Mucosa of descending colon (tissue), 3 donors: ENCODE measurements at regions not wholly inside any gene's neighbourhood (a gene's known extent, or its start where the extent isn't known, plus 50 kb on each side); places are given as distances from the start of the nearest gene placed in this dataset.
A peak's percentile ranks its signal among the peaks of the same experiment; 100 is the strongest.

Source experiments
- ATAC-seq: fragments of 200-7000 bp; cut with Tn5 transposase; one replicate; pipeline ENCODE4 v1.9.1; 2020; ENCODE audit warnings: mild to moderate bottlenecking, moderate library complexity
- DNase-seq, 3 donors: peaks; one replicate each; pipeline ENCODE4 v3.0.0-alpha.2; 2020
- H3K36me3 ChIP-seq: fragments of 200-600 bp; one replicate; pipeline ENCODE4 v1.8.0; 2021; ENCODE audit warnings: low read depth, mild to moderate bottlenecking
- H3K4me1 ChIP-seq: fragments of 200-600 bp; one replicate; pipeline ENCODE4 v1.8.0; 2021; ENCODE audit warnings: low read depth, mild to moderate bottlenecking
- H3K4me3 ChIP-seq: fragments of 200-600 bp; one replicate; pipeline ENCODE4 v1.8.0; 2021; ENCODE audit warnings: mild to moderate bottlenecking
- H3K9me3 ChIP-seq: fragments of 200-600 bp; one replicate; pipeline ENCODE4 v1.8.0; 2021; ENCODE audit warnings: mild to moderate bottlenecking
- CTCF ChIP-seq: fragments of 200-600 bp; IDR thresholded peaks from one replicate; pipeline ENCODE4 v1.8.0; 2022; ENCODE audit warnings: antibody characterized with exemption, mild to moderate bottlenecking
- intact Hi-C, 2 donors: fragments of 100-400 bp; cut with DNase I in 1 of 2; cut with micrococcal nuclease in 1 of 2; formaldehyde crosslinking; loops; one replicate each; pipeline versions ENCODE4 v1.11.0 to v1.11.1; 2022; cut with DNase I, micrococcal nuclease
- donor health status: DM: no; HTN: no; CAD: no; lungs with moderate emphysema.
- donor health status: DM: no; HTN: no; CAD: no.
- donor health status: DM: no; HTN: yes; CAD: no.

- H3K4me1 ChIP-seq = no peaks in the 10 kb centered on the region
- no peaks in the 10 kb centered on the region for H3K9me3 ChIP-seq
- H3K36me3 ChIP-seq = no peaks in the 10 kb centered on the region
- ATAC-seq (peak; percentile 32), DNase-seq (no peak)
- no peak for TF ChIP-seq CTCF
- H3K4me3 ChIP-seq = no peak overlapping the region
- intact Hi-C loops = no loop called here
Observed at GRCh38 chr10:128556182-128557110, 430.2 kb upstream of the MKI67 start.

- DNase-seq (no peak), ATAC-seq (no peak)
- no peaks in the 10 kb centered on the region for H3K4me1 ChIP-seq
- no peak for TF ChIP-seq CTCF
- no peaks in the 10 kb centered on the region for H3K9me3 ChIP-seq
- no peaks in the 10 kb centered on the region for H3K36me3 ChIP-seq
- intact Hi-C loops = no loop called here
- no peak overlapping the region for H3K4me3 ChIP-seq
Observed at GRCh38 chr10:128557149-128557710, 431.0 kb upstream of the MKI67 start.

- Histone ChIP-seq H3K4me3 (no peak overlapping the region), H3K9me3 (no peaks in the 10 kb centered on the region), H3K36me3 (no peaks in the 10 kb centered on the region), H3K4me1 (no peaks in the 10 kb centered on the region)
- no peak for ATAC-seq
- intact Hi-C loops = no loop called here
- no peak for TF ChIP-seq CTCF
- DNase-seq = no peak
Observed at GRCh38 chr10:128560406-128560805, 434.2 kb upstream of the MKI67 start.

- no peak for TF ChIP-seq CTCF
- no peaks in the 10 kb centered on the region for H3K9me3 ChIP-seq
- no peak for ATAC-seq
- no peak overlapping the region for H3K4me3 ChIP-seq
- no peaks in the 10 kb centered on the region for H3K36me3 ChIP-seq
- DNase-seq = no peak
- intact Hi-C loops = no loop called here
- no peaks in the 10 kb centered on the region for H3K4me1 ChIP-seq
Observed at GRCh38 chr10:128560993-128561392, 434.8 kb upstream of the MKI67 start.

- Histone ChIP-seq H3K36me3 (no peaks in the 10 kb centered on the region), H3K4me3 (no peak overlapping the region), H3K4me1 (no peaks in the 10 kb centered on the region), H3K9me3 (no peaks in the 10 kb centered on the region)
- ATAC-seq = no peak
- DNase-seq = no peak
- TF ChIP-seq CTCF = no peak
- intact Hi-C loops = no loop called here
Observed at GRCh38 chr10:128563387-128563786, 437.2 kb upstream of the MKI67 start.
